MM.1S (cell line): ENCODE measurements at regions not wholly inside any gene's neighbourhood (a gene's known extent, or its start where the extent isn't known, plus 50 kb on each side); places are given as distances from the start of the nearest gene placed in this dataset.

Experiments used
- DNase-seq: peaks from one replicate; pipeline ENCODE4 v3.0.0-alpha.2; 2015
- H2AFZ ChIP-seq: fragments of 300-600 bp; sonication (generic); 2 replicates; pipeline ENCODE4 v1.6.0; 2016; ENCODE audit warnings: antibody characterized with exemption, low read length
- H3F3A ChIP-seq: fragments of 300-600 bp; sonication (generic); 2 replicates; pipeline ENCODE4 v1.6.1; 2016; ENCODE audit warnings: mild to moderate bottlenecking, antibody characterized with exemption, low read length, moderate library complexity, mixed read lengths; ENCODE audit not compliant: insufficient read depth
- H3K27ac ChIP-seq: fragments of 300-600 bp; sonication (generic); 2 replicates; pipeline ENCODE4 v1.5.1; 2016; ENCODE audit warnings: mild to moderate bottlenecking, low read length
- H3K27me3 ChIP-seq: fragments of 300-600 bp; sonication (generic); replicated peaks from 2 replicates; pipeline ENCODE4 v1.6.0; 2016; ENCODE audit warnings: low read length; ENCODE audit not compliant: insufficient read depth
- H3K36me3 ChIP-seq: fragments of 300-600 bp; sonication (generic); replicated peaks from 2 replicates; pipeline ENCODE4 v1.6.1; 2016; ENCODE audit warnings: mild to moderate bottlenecking, low read length, mixed read lengths; ENCODE audit not compliant: insufficient read depth
- H3K4me1 ChIP-seq: fragments of 300-600 bp; sonication (generic); 2 replicates; pipeline ENCODE4 v1.6.1; 2016; ENCODE audit warnings: low read length, mixed read lengths
- H3K4me2 ChIP-seq: fragments of 300-600 bp; sonication (generic); 2 replicates; pipeline ENCODE4 v1.6.0; 2016; ENCODE audit warnings: low read depth, low read length
- H3K4me3 ChIP-seq: fragments of 300-600 bp; sonication (generic); 2 replicates; pipeline ENCODE4 v1.5.1; 2016; ENCODE audit warnings: low read length, mixed read lengths
- H3K79me2 ChIP-seq: fragments of 300-600 bp; sonication (generic); 2 replicates; pipeline ENCODE4 v1.6.1; 2016; ENCODE audit warnings: mixed run types, low read length, mixed read lengths
- H3K9ac ChIP-seq: fragments of 300-600 bp; sonication (generic); 2 replicates; pipeline ENCODE4 v1.6.1; 2016; ENCODE audit warnings: low read length, mixed read lengths
- H3K9me2 ChIP-seq: fragments of 300-600 bp; sonication (generic); replicated peaks from 2 replicates; pipeline ENCODE4 v1.6.1; 2016; ENCODE audit warnings: mild to moderate bottlenecking, low read length, mixed read lengths; ENCODE audit not compliant: insufficient read depth
- H3K9me3 ChIP-seq: fragments of 300-600 bp; sonication (generic); replicated peaks from 2 replicates; pipeline ENCODE4 v1.6.1; 2016; ENCODE audit warnings: mild to moderate bottlenecking, low read length, mixed read lengths; ENCODE audit not compliant: insufficient read depth
- H4K20me1 ChIP-seq: fragments of 300-600 bp; sonication (generic); 2 replicates; pipeline ENCODE4 v1.6.1; 2016; ENCODE audit warnings: mild to moderate bottlenecking, low read length, moderate library complexity, mixed read lengths; ENCODE audit not compliant: insufficient read depth
- EZH2 ChIP-seq: fragments of 300-600 bp; sonication (generic); optimal IDR thresholded peaks from 2 replicates; pipeline ENCODE3; 2017; ENCODE audit warnings: low read depth, mild to moderate bottlenecking, antibody characterized with exemption, low read length, mixed read lengths
- EZH2phosphoT487 ChIP-seq: fragments of 300-600 bp; sonication (generic); IDR thresholded peaks from 2 replicates; pipeline ENCODE4 v1.6.1; 2018; ENCODE audit warnings: antibody characterized with exemption, low read length
- TF ChIP-seq, protein P1 (sequence below): fragments of 300-600 bp; sonication (generic); IDR thresholded peaks from 2 replicates; pipeline ENCODE4 v1.5.1; 2016; ENCODE audit warnings: antibody characterized with exemption, low read length, mixed read lengths

DNA sequence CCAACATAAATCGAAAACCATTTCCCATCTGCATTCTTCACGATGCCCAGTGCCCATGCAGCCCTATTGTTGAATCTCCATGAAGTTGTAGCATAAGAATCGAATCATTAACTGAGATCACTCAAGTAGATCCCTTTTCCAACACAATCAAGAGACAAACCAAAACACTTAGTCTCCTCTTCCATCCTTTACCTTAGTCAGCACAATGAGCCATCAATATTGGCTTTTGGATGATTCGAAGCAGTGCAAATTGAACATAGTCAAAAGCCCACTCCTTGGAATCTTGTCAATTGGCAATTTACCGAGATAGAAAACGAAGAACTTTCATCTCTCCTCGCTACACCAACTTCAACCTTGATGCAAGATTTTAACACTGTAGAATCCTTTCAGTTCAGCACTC, 66.5 kb upstream of the ADRB1 start:
- no peak for TF ChIP-seq EZH2phosphoT487
- TF ChIP-seq, protein P1, sequence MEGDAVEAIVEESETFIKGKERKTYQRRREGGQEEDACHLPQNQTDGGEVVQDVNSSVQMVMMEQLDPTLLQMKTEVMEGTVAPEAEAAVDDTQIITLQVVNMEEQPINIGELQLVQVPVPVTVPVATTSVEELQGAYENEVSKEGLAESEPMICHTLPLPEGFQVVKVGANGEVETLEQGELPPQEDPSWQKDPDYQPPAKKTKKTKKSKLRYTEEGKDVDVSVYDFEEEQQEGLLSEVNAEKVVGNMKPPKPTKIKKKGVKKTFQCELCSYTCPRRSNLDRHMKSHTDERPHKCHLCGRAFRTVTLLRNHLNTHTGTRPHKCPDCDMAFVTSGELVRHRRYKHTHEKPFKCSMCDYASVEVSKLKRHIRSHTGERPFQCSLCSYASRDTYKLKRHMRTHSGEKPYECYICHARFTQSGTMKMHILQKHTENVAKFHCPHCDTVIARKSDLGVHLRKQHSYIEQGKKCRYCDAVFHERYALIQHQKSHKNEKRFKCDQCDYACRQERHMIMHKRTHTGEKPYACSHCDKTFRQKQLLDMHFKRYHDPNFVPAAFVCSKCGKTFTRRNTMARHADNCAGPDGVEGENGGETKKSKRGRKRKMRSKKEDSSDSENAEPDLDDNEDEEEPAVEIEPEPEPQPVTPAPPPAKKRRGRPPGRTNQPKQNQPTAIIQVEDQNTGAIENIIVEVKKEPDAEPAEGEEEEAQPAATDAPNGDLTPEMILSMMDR: no peak
- Histone ChIP-seq H3K4me1 (peaks cover 11% of the 10 kb centered on the region), H3K27me3 (no peaks in the 10 kb centered on the region), H3K4me3 (no peak overlapping the region), H3F3A (peaks cover 3% of the 10 kb centered on the region), H4K20me1 (no peaks in the 10 kb centered on the region), H2AFZ (no peak overlapping the region), H3K9me2 (no peaks in the 10 kb centered on the region), H3K4me2 (no peak overlapping the region), H3K27ac (no peak overlapping the region), H3K79me2 (no peaks in the 10 kb centered on the region), H3K9ac (no peak overlapping the region), H3K36me3 (no peaks in the 10 kb centered on the region), H3K9me3 (no peaks in the 10 kb centered on the region)
- DNase-seq: no peak

GRCh38 chr10:113978802-113979201, 64.9 kb upstream of the ADRB1 start:
- Histone ChIP-seq H3F3A (peaks cover 19% of the 10 kb centered on the region), H3K79me2 (no peaks in the 10 kb centered on the region), H3K9ac (no peak overlapping the region), H3K9me3 (no peaks in the 10 kb centered on the region), H3K4me2 (no peak overlapping the region), H3K9me2 (no peaks in the 10 kb centered on the region), H3K36me3 (no peaks in the 10 kb centered on the region), H3K4me3 (no peak overlapping the region), H2AFZ (no peak overlapping the region), H3K27ac (no peak overlapping the region), H3K27me3 (no peaks in the 10 kb centered on the region), H4K20me1 (no peaks in the 10 kb centered on the region), H3K4me1 (peaks cover 26% of the 10 kb centered on the region)
- TF ChIP-seq, protein P1: no peak
- DNase-seq: no peak

DNA sequence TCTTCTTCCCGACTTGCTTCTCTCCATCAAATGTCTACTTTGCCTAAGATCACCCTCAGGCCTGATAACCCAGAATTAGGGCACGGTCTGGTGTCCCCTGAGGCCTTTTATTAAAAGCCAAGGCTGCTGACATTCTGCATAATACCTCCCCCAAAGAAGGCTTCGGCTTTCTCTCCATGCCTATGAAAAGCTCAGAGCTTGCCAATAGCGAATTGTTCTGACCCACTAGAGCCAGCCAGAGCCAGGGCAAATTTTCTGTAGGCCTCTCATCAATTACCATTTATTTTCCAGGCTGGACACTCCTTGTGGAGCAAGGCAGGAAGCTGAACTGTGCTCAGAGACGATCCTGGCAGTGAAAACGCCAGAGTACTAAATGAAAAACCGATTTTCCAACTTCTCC, 64.3 kb upstream of the ADRB1 start:
- no peaks in the 10 kb centered on the region for H4K20me1 ChIP-seq
- no peak overlapping the region for H3K4me3 ChIP-seq
- no peaks in the 10 kb centered on the region for H3K9me2 ChIP-seq
- no peaks in the 10 kb centered on the region for H3K36me3 ChIP-seq
- no peak overlapping the region for H2AFZ ChIP-seq
- no peaks in the 10 kb centered on the region for H3K9me3 ChIP-seq
- no peaks in the 10 kb centered on the region for H3K79me2 ChIP-seq
- peaks cover 23% of the 10 kb centered on the region for H3F3A ChIP-seq
- H3K27ac ChIP-seq: no peak overlapping the region
- H3K4me1 ChIP-seq: peaks cover 32% of the 10 kb centered on the region
- TF ChIP-seq, protein P1: no peak
- no peak for TF ChIP-seq EZH2
- no peak for TF ChIP-seq EZH2phosphoT487
- H3K9ac ChIP-seq: no peak overlapping the region
- no peak for DNase-seq
- H3K27me3 ChIP-seq: no peaks in the 10 kb centered on the region
- H3K4me2 ChIP-seq: no peak overlapping the region
